BLaER1 (cell line): ENCODE measurements at regions not wholly inside any gene's neighbourhood (a gene's known extent, or its start where the extent isn't known, plus 50 kb on each side); places are given as distances from the start of the nearest gene placed in this dataset.

Experiments
- H3K27ac ChIP-seq: shearing (Covaris generic); formaldehyde crosslinking; 2 replicates; pipeline ENCODE4 v1.8.1; 2022
- H3K27me3 ChIP-seq: shearing (Covaris generic); formaldehyde crosslinking; 2 replicates; pipeline ENCODE4 v1.8.1; 2022
- H3K36me3 ChIP-seq: shearing (Covaris generic); formaldehyde crosslinking; 2 replicates; pipeline ENCODE4 v1.8.1; 2022
- H3K4me1 ChIP-seq: shearing (Covaris generic); formaldehyde crosslinking; 2 replicates; pipeline ENCODE4 v1.8.1; 2022
- H3K4me2 ChIP-seq: shearing (Covaris generic); formaldehyde crosslinking; 2 replicates; pipeline ENCODE4 v1.8.1; 2022
- H3K4me3 ChIP-seq: shearing (Covaris generic); formaldehyde crosslinking; 2 replicates; pipeline ENCODE4 v1.8.1; 2022
- H3K9ac ChIP-seq: shearing (Covaris generic); formaldehyde crosslinking; 2 replicates; pipeline ENCODE4 v1.8.1; 2022
- H3K9me3 ChIP-seq: shearing (Covaris generic); formaldehyde crosslinking; 2 replicates; pipeline ENCODE4 v1.8.1; 2022
- H4K20me1 ChIP-seq: shearing (Covaris generic); formaldehyde crosslinking; 2 replicates; pipeline ENCODE4 v1.8.1; 2022
- Cebpa-rat ChIP-seq: shearing (Covaris generic); IDR thresholded peaks from 2 replicates; pipeline ENCODE4 v1.8.1; 2022

GRCh38 chr3:55247666-55248065 is 239.4 kb downstream of the WNT5A start:
- no peaks in the 10 kb centered on the region for H3K4me1 ChIP-seq
- no peak for TF ChIP-seq Cebpa-rat

GRCh38 chr3:55246033-55246432 is 241.1 kb downstream of the WNT5A start:
- no peak for TF ChIP-seq Cebpa-rat
- Histone ChIP-seq H3K4me3 (no peak overlapping the region), H3K4me2 (no peak overlapping the region)

More at GRCh38 chr3:55247666-55248065, 239.4 kb downstream of the WNT5A start:
- Histone ChIP-seq H3K4me2 (no peak overlapping the region), H3K9me3 (peaks cover 19% of the 10 kb centered on the region), H3K36me3 (no peaks in the 10 kb centered on the region), H3K4me3 (no peak overlapping the region), H3K9ac (no peak overlapping the region), H4K20me1 (no peaks in the 10 kb centered on the region), H3K27ac (no peak overlapping the region), H3K27me3 (no peaks in the 10 kb centered on the region)

GRCh38 chr3:55245351-55245750 is 241.8 kb downstream of the WNT5A start:
- H3K4me2 ChIP-seq = no peak overlapping the region
- H3K27ac ChIP-seq = no peak overlapping the region
- H3K4me1 ChIP-seq = peaks cover 5% of the 10 kb centered on the region
- peaks cover 19% of the 10 kb centered on the region for H3K9me3 ChIP-seq
- H3K27me3 ChIP-seq = no peaks in the 10 kb centered on the region
- no peak for TF ChIP-seq Cebpa-rat
- H3K9ac ChIP-seq = no peak overlapping the region
- no peak overlapping the region for H3K4me3 ChIP-seq
- no peaks in the 10 kb centered on the region for H3K36me3 ChIP-seq
- no peaks in the 10 kb centered on the region for H4K20me1 ChIP-seq

More at GRCh38 chr3:55246033-55246432, 241.1 kb downstream of the WNT5A start:
- Histone ChIP-seq H3K36me3 (no peaks in the 10 kb centered on the region), H3K4me1 (peaks cover 5% of the 10 kb centered on the region), H3K9ac (no peak overlapping the region), H4K20me1 (no peaks in the 10 kb centered on the region), H3K27ac (no peak overlapping the region), H3K9me3 (peaks cover 19% of the 10 kb centered on the region), H3K27me3 (no peaks in the 10 kb centered on the region)

DNA sequence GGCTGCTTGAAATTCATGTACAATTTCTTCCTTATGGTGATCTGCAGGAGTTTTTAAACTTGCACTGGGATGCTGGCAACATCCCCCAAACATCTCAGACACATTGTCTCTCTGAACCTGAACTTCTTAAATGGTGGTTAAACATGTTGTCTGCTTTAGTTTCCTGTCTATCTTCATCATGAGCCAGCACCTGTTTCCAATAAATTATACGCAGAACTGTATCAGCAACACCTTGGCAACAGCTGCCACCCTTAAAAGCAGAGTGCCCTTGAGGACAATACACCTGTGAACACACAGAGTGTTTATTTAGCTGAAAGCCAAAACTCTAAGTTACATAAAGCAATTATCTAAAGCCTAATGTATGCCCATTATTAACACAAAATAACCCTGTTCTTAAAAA is 242.9 kb downstream of the WNT5A start:
- Histone ChIP-seq H3K27ac (no peak overlapping the region), H3K4me3 (no peak overlapping the region), H3K27me3 (no peaks in the 10 kb centered on the region), H3K4me2 (no peak overlapping the region), H3K9me3 (peaks cover 10% of the 10 kb centered on the region), H3K36me3 (no peaks in the 10 kb centered on the region), H3K4me1 (peaks cover 5% of the 10 kb centered on the region), H4K20me1 (no peaks in the 10 kb centered on the region), H3K9ac (no peak overlapping the region)
- no peak for TF ChIP-seq Cebpa-rat

- Histone ChIP-seq H3K4me2 (no peak overlapping the region), H3K9me3 (peaks cover 4% of the 10 kb centered on the region), H4K20me1 (no peaks in the 10 kb centered on the region), H3K36me3 (no peaks in the 10 kb centered on the region), H3K4me1 (peaks cover 5% of the 10 kb centered on the region), H3K9ac (no peak overlapping the region), H3K27ac (no peak overlapping the region), H3K4me3 (no peak overlapping the region), H3K27me3 (no peaks in the 10 kb centered on the region)
- TF ChIP-seq Cebpa-rat = no peak
Measured at GRCh38 chr3:55243678-55244077, 243.4 kb downstream of the WNT5A start.

GRCh38 chr3:55242921-55243320 is 244.2 kb downstream of the WNT5A start:
- Histone ChIP-seq H3K9ac (no peak overlapping the region), H3K4me3 (no peak overlapping the region), H3K27ac (no peak overlapping the region)

DNA sequence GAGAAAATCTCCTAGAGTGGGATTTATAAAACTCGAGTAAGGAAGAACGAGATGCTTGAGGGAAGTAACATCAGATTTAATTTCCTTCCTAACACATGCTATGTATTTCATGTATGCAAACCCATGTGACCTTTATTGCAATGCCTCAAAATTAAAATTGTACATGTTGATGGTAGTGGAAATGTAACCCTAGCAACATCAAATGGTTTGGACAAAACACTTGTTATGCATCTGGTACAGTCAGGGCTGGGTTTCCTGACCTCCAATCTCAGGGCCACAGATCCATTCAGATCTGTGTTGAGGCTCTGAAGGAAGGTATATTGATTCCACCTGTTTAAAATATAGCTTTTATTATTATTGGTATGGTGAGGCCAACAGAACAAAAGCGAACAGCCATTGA is 246.0 kb downstream of the WNT5A start:
- H3K27me3 ChIP-seq = no peaks in the 10 kb centered on the region
- no peak for TF ChIP-seq Cebpa-rat
- H3K9me3 ChIP-seq = no peaks in the 10 kb centered on the region; the same call in 1 of the 2 replicates
- no peaks in the 10 kb centered on the region for H3K36me3 ChIP-seq
- H3K4me2 ChIP-seq = no peak overlapping the region
- H3K4me3 ChIP-seq = no peak overlapping the region
- no peak overlapping the region for H3K9ac ChIP-seq
- H3K27ac ChIP-seq = no peak overlapping the region
- peaks cover 5% of the 10 kb centered on the region for H3K4me1 ChIP-seq
- H4K20me1 ChIP-seq = no peaks in the 10 kb centered on the region

More at GRCh38 chr3:55242921-55243320, 244.2 kb downstream of the WNT5A start:
- no peak for TF ChIP-seq Cebpa-rat
- Histone ChIP-seq H3K9me3 (no peaks in the 10 kb centered on the region; the same call in 1 of the 2 replicates), H3K36me3 (no peaks in the 10 kb centered on the region), H3K27me3 (no peaks in the 10 kb centered on the region), H3K4me1 (peaks cover 5% of the 10 kb centered on the region), H4K20me1 (no peaks in the 10 kb centered on the region), H3K4me2 (no peak overlapping the region)

- H3K36me3 ChIP-seq = no peaks in the 10 kb centered on the region
- H3K9ac ChIP-seq = no peak overlapping the region
- no peak overlapping the region for H3K27ac ChIP-seq
- H3K4me1 ChIP-seq = no peaks in the 10 kb centered on the region
- no peak for TF ChIP-seq Cebpa-rat
- H3K4me2 ChIP-seq = no peak overlapping the region
- H3K4me3 ChIP-seq = no peak overlapping the region
- no peaks in the 10 kb centered on the region; the same call in 1 of the 2 replicates for H3K9me3 ChIP-seq
- no peaks in the 10 kb centered on the region for H4K20me1 ChIP-seq
- no peaks in the 10 kb centered on the region for H3K27me3 ChIP-seq
Measured at GRCh38 chr3:55235416-55235815, 251.7 kb downstream of the WNT5A start.

GRCh38 chr3:55226696-55227095 is 260.4 kb downstream of the WNT5A start:
- Histone ChIP-seq H3K9ac (no peak overlapping the region), H3K4me3 (no peak overlapping the region), H3K27me3 (no peaks in the 10 kb centered on the region), H3K9me3 (no peaks in the 10 kb centered on the region), H4K20me1 (no peaks in the 10 kb centered on the region), H3K4me2 (no peak overlapping the region), H3K27ac (no peak overlapping the region), H3K36me3 (no peaks in the 10 kb centered on the region), H3K4me1 (no peaks in the 10 kb centered on the region)
- TF ChIP-seq Cebpa-rat = no peak

DNA sequence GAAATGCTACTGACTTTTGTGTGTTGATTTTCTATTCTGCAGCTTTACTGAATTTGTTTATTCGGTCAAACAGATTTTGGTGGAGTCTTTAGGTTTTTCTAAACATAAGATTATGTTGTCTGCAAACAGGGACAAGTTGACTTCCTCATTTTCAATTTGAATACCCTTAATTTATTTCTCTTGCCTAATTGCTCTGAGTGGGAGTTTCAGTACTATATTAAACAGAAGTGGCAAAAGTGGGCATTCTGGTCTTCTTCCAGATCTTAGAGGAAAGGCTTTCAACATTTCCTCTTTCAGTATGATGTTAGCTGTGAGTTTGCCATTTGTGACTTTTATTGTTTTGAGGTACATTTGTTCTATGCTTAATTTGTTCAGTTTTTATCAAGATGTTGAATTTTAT is 268.5 kb downstream of the WNT5A start:
- Histone ChIP-seq H3K27ac (no peak overlapping the region), H3K9ac (no peak overlapping the region), H3K9me3 (peaks cover 11% of the 10 kb centered on the region; the same call in 1 of the 2 replicates), H3K4me1 (no peaks in the 10 kb centered on the region), H4K20me1 (no peaks in the 10 kb centered on the region), H3K4me3 (no peak overlapping the region), H3K4me2 (no peak overlapping the region), H3K27me3 (no peaks in the 10 kb centered on the region), H3K36me3 (no peaks in the 10 kb centered on the region)
- TF ChIP-seq Cebpa-rat = no peak

DNA sequence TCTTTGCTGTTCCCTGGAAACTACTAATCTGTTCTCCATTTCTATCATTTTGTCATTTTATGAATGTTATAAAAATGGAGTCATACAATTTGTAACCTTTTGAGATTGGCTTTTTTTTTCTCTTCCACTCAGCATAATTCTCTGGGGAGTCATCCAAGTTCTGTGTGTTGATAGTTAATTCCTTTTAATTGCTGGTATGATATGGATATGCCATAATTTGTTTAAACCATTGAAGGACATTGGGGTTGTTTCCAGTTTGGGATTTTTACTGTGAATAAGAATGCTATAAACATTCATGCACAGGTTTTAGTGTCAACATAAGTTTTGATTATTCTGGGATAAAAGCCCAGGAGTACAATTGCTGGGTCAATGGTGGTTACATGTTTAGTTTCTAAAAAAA is 279.4 kb downstream of the WNT5A start:
- Histone ChIP-seq H3K36me3 (no peaks in the 10 kb centered on the region), H3K9ac (no peak overlapping the region), H3K27me3 (no peaks in the 10 kb centered on the region), H3K4me2 (no peak overlapping the region), H3K4me3 (no peak overlapping the region), H3K27ac (no peak overlapping the region), H3K9me3 (no peaks in the 10 kb centered on the region), H3K4me1 (no peaks in the 10 kb centered on the region), H4K20me1 (no peaks in the 10 kb centered on the region)
- no peak for TF ChIP-seq Cebpa-rat
